ENCODE measurements at regions not wholly inside any gene's neighbourhood (a gene's known extent, or its start where the extent isn't known, plus 50 kb on each side); places are given as distances from the start of the nearest gene placed in this dataset.
"Not testable (repeated sequence)": the region's sequence is repeated elsewhere in the genome, so short reads cannot be mapped to it uniquely, and the experiment has no call there.

DNA sequence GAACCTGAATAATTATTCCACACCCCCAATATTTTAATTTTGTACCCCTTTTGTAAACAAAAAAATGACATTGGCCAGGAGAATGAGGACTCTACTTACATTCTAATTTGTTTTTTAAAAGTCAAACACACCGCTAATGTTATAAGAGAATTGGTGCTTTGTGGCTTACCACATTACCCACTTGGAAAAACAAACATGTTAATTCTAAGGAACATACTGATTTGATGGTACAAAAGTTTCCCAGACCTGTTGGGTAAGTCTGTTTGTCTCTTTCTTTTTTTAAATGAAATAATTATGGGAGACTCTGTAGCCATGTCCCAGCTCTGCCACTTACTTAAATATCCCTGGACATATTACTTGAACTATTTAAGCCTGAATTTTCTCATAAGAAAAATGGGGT lies 352.5 kb upstream of the C2CD4B start:
- no peaks in the 10 kb centered on the region for H3K9me3 ChIP-seq
- no peak overlapping the region for H3K27ac ChIP-seq
- H3K36me3 ChIP-seq, result no peaks in the 10 kb centered on the region
- no peak overlapping the region for H3K4me3 ChIP-seq
- no peak for TF ChIP-seq CTCF (IDR thresholded peaks at IDR 0.05)
- intact Hi-C loops (cut with DNase I), result no loop called here
- no peaks in the 10 kb centered on the region for H3K27me3 ChIP-seq
- no peak for DNase-seq (ENCODE audit: low spot score in 2 of 2)
- peaks cover 0 to 11% of the 10 kb centered on the region in 2 donors for H3K4me1 ChIP-seq

- H3K4me3 ChIP-seq; H3K27me3 ChIP-seq; H3K27ac ChIP-seq; H3K9me3 ChIP-seq; H3K36me3 ChIP-seq; DNase-seq (ENCODE audit: low spot score in 2 of 2); intact Hi-C loops (cut with DNase I): not testable (repeated sequence)
- peaks cover 0 to 13% of the 10 kb centered on the region in 2 donors for H3K4me1 ChIP-seq
Measured at GRCh38 chr15:62518666-62519065, 353.6 kb upstream of the C2CD4B start.

- intact Hi-C loops (cut with DNase I), result no loop called here
- peaks cover 0 to 13% of the 10 kb centered on the region in 2 donors for H3K4me1 ChIP-seq
Measured at GRCh38 chr15:62519900-62520299, 354.8 kb upstream of the C2CD4B start.

DNA sequence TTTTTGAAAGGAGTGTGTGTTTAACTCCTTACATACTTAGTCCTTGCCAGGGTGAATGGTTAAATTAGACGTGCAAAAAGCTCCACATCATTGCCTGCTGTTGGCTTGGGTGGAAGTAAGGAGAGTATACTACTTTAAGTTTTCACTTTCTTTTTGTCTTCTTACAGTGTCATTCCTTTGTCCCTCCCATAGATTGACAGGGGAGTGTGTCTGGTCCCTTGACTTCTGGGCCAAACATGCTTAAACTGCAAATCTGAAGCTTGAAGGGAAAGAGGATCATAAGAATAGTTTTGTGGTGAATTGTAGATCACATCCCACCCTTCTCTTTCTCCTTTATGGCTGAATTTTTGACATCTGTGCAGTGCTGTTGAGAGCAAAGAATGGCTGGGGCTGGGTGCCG lies 355.8 kb upstream of the C2CD4B start:
- intact Hi-C loops (cut with DNase I), result no loop called here
- TF ChIP-seq CTCF (IDR thresholded peaks at IDR 0.05), result no peak
- peaks cover 0 to 9% of the 10 kb centered on the region in 2 donors for H3K4me1 ChIP-seq

More at GRCh38 chr15:62519900-62520299, 354.8 kb upstream of the C2CD4B start:
- Histone ChIP-seq H3K36me3 (no peaks in the 10 kb centered on the region), H3K27ac (no peak overlapping the region), H3K4me3 (no peak overlapping the region), H3K9me3 (no peaks in the 10 kb centered on the region), H3K27me3 (no peaks in the 10 kb centered on the region)
- no peak for DNase-seq (ENCODE audit: low spot score in 2 of 2)
- no peak for TF ChIP-seq CTCF (IDR thresholded peaks at IDR 0.05)

DNA sequence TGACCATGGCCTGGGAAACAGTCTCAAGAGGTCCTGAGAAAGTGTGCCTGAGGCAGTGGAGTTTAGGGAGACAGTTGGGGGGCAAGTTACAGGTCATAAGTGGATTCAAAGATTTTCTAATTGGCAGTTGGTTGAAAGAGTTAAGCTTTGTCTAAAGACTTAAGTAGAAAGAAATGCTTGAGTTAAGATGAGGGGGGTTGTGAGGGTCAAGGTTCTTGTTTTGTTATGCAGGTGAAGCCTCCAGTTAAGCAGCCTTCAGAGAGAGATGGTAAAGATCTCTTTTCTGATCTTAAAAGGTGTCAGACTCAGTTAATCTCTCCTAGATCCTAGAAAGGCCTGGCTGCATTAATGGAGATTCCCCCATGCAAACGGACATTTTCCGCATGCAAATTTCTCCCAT lies 356.3 kb upstream of the C2CD4B start:
- no peaks in the 10 kb centered on the region for H3K9me3 ChIP-seq
- no peaks in the 10 kb centered on the region for H3K36me3 ChIP-seq
- intact Hi-C loops (cut with DNase I), result no loop called here
- no peak for DNase-seq (ENCODE audit: low spot score in 2 of 2)
- no peaks in the 10 kb centered on the region for H3K27me3 ChIP-seq
- no peak overlapping the region for H3K27ac ChIP-seq
- TF ChIP-seq CTCF (IDR thresholded peaks at IDR 0.05), result no peak
- H3K4me3 ChIP-seq, result no peak overlapping the region
- peaks cover 0 to 5% of the 10 kb centered on the region in 2 donors for H3K4me1 ChIP-seq

More for the DNA sequence above, 355.8 kb upstream of the C2CD4B start:
- Histone ChIP-seq H3K4me3 (no peak overlapping the region), H3K9me3 (no peaks in the 10 kb centered on the region), H3K27ac (no peak overlapping the region), H3K27me3 (no peaks in the 10 kb centered on the region), H3K36me3 (no peaks in the 10 kb centered on the region)
- DNase-seq (ENCODE audit: low spot score in 2 of 2), result no peak

GRCh38 chr15:62524848-62525247 lies 359.8 kb upstream of the C2CD4B start:
- Histone ChIP-seq H3K36me3 (no peaks in the 10 kb centered on the region), H3K4me1 (peaks cover 0 to 5% of the 10 kb centered on the region in 2 donors), H3K9me3 (no peaks in the 10 kb centered on the region), H3K27me3 (no peaks in the 10 kb centered on the region), H3K4me3 (no peak overlapping the region), H3K27ac (no peak overlapping the region)
- no peak for DNase-seq (ENCODE audit: low spot score in 2 of 2)
- no peak for TF ChIP-seq CTCF (IDR thresholded peaks at IDR 0.05)
- intact Hi-C loops (cut with DNase I), result no loop called here

Data from ascending aorta (tissue), 2 donors.